ENCODE measurements at regions not wholly inside any gene's neighbourhood (a gene's known extent, or its start where the extent isn't known, plus 50 kb on each side); places are given as distances from the start of the nearest gene placed in this dataset.

GRCh38 chr17:55601874-55602364, 90.7 kb upstream of the SMIM36 start:
- no peaks in the 10 kb centered on the region for H3K9me3 ChIP-seq
- H3K27ac ChIP-seq = no peak overlapping the region
- intact Hi-C loops (cut with DNase I) = no loop called here
- TF ChIP-seq POLR2A (IDR thresholded peaks at IDR 0.05) = no peak
- peak in 4 of 7 experiments; percentile 32 to 40 (median 37) for TF ChIP-seq CTCF (IDR thresholded peaks at IDR 0.05)
- no peak for DNase-seq
- H3K4me1 ChIP-seq = peaks cover 4% of the 10 kb centered on the region
- no peaks in the 10 kb centered on the region for H3K27me3 ChIP-seq
- H3K36me3 ChIP-seq (replicated peaks in 1 of 2; ENCODE audit: insufficient read depth in 1 of 2, low read depth in 2 of 2) = no peaks in the 10 kb centered on the region
- no peak overlapping the region for H3K4me3 ChIP-seq
- no peak for ATAC-seq

GRCh38 chr17:55598495-55598894, 87.2 kb upstream of the SMIM36 start:
- no peaks in the 10 kb centered on the region for H3K4me1 ChIP-seq
- H3K36me3 ChIP-seq (replicated peaks in 1 of 2; ENCODE audit: insufficient read depth in 1 of 2, low read depth in 2 of 2) = no peaks in the 10 kb centered on the region
- H3K27me3 ChIP-seq = no peaks in the 10 kb centered on the region
- H3K27ac ChIP-seq = no peak overlapping the region
- WGBS, 2 donors = 54 to 67% methylated on average over 1 of the region's 1 CpG
- H3K9me3 ChIP-seq = peaks cover 0 to 4% (median 0%) of the 10 kb centered on the region in 3 donors
- DNase-seq (no peak), ATAC-seq (no peak)
- H3K4me3 ChIP-seq = no peak overlapping the region
- intact Hi-C loops (cut with DNase I) = no loop called here
- TF ChIP-seq POLR2A (IDR thresholded peaks at IDR 0.05) (no peak), CTCF (IDR thresholded peaks at IDR 0.05) (no peak)

GRCh38 chr17:55588446-55589242, 77.4 kb upstream of the SMIM36 start:
- intact Hi-C loops (cut with DNase I) = no loop called here
- H3K36me3 ChIP-seq (replicated peaks in 1 of 2; ENCODE audit: insufficient read depth in 1 of 2, low read depth in 2 of 2) = no peaks in the 10 kb centered on the region
- H3K4me1 ChIP-seq = no peaks in the 10 kb centered on the region
- DNase-seq = no peak
- H3K27ac ChIP-seq = no peak overlapping the region
- H3K4me3 ChIP-seq = no peak overlapping the region
- no peaks in the 10 kb centered on the region for H3K27me3 ChIP-seq
- 36 to 47% methylated on average over 4 of the region's 4 CpGs for WGBS, 2 donors
- TF ChIP-seq CTCF (IDR thresholded peaks at IDR 0.05) (no peak), POLR2A (IDR thresholded peaks at IDR 0.05) (no peak)
- no peaks in the 10 kb centered on the region for H3K9me3 ChIP-seq
- no peak for ATAC-seq

- Histone ChIP-seq H3K36me3 (replicated peaks in 1 of 2; ENCODE audit: insufficient read depth in 1 of 2, low read depth in 2 of 2) (no peaks in the 10 kb centered on the region), H3K27ac (peak overlapping the region in 1 of 4 donors; percentile 11), H3K4me3 (no peak overlapping the region), H3K9me3 (no peaks in the 10 kb centered on the region), H3K4me1 (no peaks in the 10 kb centered on the region), H3K27me3 (no peaks in the 10 kb centered on the region)
- intact Hi-C loops (cut with DNase I) = no loop called here
- no peak for TF ChIP-seq POLR2A (IDR thresholded peaks at IDR 0.05)
- TF ChIP-seq CTCF (IDR thresholded peaks at IDR 0.05) = no peak
- peak; percentile 24 for ATAC-seq
- WGBS, 2 donors = 49 to 51% methylated on average over 9 of the region's 9 CpGs
- no peak for DNase-seq
Measured at GRCh38 chr17:55587608-55588139, 76.4 kb upstream of the SMIM36 start.
